Kidney epithelial cell (primary cell): ENCODE measurements at regions not wholly inside any gene's neighbourhood (a gene's known extent, or its start where the extent isn't known, plus 50 kb on each side); places are given as distances from the start of the nearest gene placed in this dataset.

Experiments
- DNase-seq: peaks from one replicate; pipeline ENCODE4 v3.0.0-alpha.2; 2010; ENCODE audit warnings: low read depth
- H3K27me3 ChIP-seq: 2 replicates; pipeline ENCODE4 v1.6.0; 2011; ENCODE audit warnings: low read length; ENCODE audit not compliant: control insufficient read depth, insufficient read depth
- H3K36me3 ChIP-seq: 2 replicates; pipeline ENCODE4 v1.5.1; 2011; ENCODE audit warnings: low read length; ENCODE audit not compliant: control insufficient read depth, insufficient read depth
- H3K4me3 ChIP-seq: 2 replicates; pipeline ENCODE4 v1.5.1; 2011; ENCODE audit warnings: low read depth, mild to moderate bottlenecking, control low read depth, low read length
- CTCF ChIP-seq: IDR thresholded peaks from 2 replicates; pipeline ENCODE4 v1.5.1; 2011; ENCODE audit warnings: mild to moderate bottlenecking, moderate library complexity, low read length, control low read depth, inconsistent platforms; ENCODE audit not compliant: insufficient read depth, poor library complexity, severe bottlenecking

- Histone ChIP-seq H3K27me3 (no peaks in the 10 kb centered on the region), H3K36me3 (no peaks in the 10 kb centered on the region), H3K4me3 (no peak overlapping the region)
- no peak for TF ChIP-seq CTCF
- DNase-seq: no peak
Measured at GRCh38 chrX:142149919-142150318, 55.2 kb downstream of the MAGEC2 start.

GRCh38 chrX:142134533-142134932 is 70.6 kb downstream of the MAGEC2 start:
- DNase-seq: no peak
- no peak for TF ChIP-seq CTCF
- Histone ChIP-seq H3K27me3 (no peaks in the 10 kb centered on the region), H3K36me3 (no peaks in the 10 kb centered on the region), H3K4me3 (no peak overlapping the region)

GRCh38 chrX:142096253-142096652 is 108.8 kb downstream of the MAGEC2 start:
- TF ChIP-seq CTCF: no peak
- no peaks in the 10 kb centered on the region for H3K27me3 ChIP-seq
- H3K36me3 ChIP-seq: no peaks in the 10 kb centered on the region

GRCh38 chrX:142095651-142096245 is 109.3 kb downstream of the MAGEC2 start:
- Histone ChIP-seq H3K4me3 (no peak overlapping the region), H3K36me3 (no peaks in the 10 kb centered on the region), H3K27me3 (no peaks in the 10 kb centered on the region)
- TF ChIP-seq CTCF: no peak
- no peak for DNase-seq

More at GRCh38 chrX:142096253-142096652, 108.8 kb downstream of the MAGEC2 start:
- H3K4me3 ChIP-seq: no peak overlapping the region
- no peak for DNase-seq

GRCh38 chrX:142089193-142089592 is 115.9 kb downstream of the MAGEC2 start:
- DNase-seq: no peak

More at GRCh38 chrX:142089193-142089592, 115.9 kb downstream of the MAGEC2 start:
- H3K27me3 ChIP-seq: no peaks in the 10 kb centered on the region
- no peaks in the 10 kb centered on the region for H3K36me3 ChIP-seq
- no peak overlapping the region for H3K4me3 ChIP-seq
- peak; percentile 46 for TF ChIP-seq CTCF
